HG02970 (cell line): ENCODE measurements at regions not wholly inside any gene's neighbourhood (a gene's known extent, or its start where the extent isn't known, plus 50 kb on each side); places are given as distances from the start of the nearest gene placed in this dataset.

Experiments
- ATAC-seq: cut with Tn5 transposase; IDR thresholded peaks from one replicate; pipeline ENCODE4 v1.9.1; 2021; ENCODE audit warnings: mild to moderate bottlenecking, moderate library complexity, moderate number of reproducible peaks; ENCODE audit not compliant: unreplicated experiment, low FRiP score

DNA sequence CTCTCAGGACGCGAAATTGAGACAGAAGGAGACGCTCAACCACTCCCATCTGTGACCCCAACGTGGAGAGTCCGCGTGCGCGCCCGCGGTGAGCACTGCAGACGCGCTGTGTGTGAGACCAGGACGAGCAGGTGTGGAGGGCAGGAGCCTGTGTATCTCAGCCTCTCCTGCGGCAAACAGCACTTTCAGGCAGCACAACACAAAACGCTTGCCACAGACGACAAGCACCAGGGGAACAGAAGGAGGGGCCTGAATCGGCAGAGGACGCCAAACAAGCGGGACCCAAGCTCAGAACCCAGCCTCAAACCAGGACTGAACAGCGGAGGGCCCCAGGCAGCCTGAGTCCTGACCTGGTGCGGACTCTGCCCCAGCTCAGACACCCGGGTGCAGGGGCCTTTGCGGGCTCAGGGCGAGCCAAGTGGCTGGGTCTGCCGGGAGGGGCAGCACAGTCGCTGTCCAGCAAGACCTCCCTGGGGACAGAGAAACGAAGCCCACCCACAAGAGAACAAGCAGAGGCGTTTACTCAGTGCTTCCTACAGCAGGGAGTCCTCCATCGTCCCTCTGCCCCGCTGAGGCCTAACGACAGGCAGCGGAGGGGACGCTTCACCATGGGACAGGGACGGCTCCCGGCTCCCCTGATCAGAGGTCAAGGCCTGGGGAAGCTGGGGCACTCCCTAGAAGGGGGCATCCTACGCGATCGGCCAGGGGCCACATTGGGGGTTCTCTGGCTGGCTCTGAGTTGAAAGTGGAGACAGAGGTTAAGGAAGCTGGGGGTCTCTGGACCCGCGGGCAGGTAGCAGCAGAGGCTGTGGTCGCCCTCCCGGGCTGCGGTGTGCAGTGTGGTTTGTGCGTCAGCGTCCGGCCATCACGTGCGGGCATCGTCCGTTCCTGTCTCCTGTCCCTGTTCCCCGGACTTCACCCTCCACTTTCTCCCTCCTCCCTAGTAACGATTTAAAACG, 560.8 kb downstream of the BRD1 start:
- ATAC-seq, result no peak

DNA sequence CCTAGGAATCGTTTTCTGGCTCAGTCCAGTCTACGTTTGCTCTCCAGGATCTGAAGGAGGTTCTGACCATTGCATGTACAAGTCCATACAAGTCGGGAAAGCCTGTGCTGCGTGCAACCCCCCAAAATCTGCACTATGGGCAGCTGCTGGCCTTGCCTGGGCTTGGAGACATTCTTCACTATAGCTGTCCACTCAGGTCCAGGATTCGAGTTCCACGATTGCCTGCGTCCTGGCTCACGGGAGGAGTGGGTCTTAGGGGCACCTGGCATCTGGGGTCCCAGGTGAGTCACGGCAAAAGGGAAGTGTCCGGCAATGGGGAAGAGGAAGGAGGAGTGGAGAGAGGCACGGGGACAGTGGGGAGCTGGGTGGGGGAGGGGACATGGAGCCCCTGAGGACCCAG, 563.0 kb downstream of the BRD1 start:
- no peak for ATAC-seq

DNA sequence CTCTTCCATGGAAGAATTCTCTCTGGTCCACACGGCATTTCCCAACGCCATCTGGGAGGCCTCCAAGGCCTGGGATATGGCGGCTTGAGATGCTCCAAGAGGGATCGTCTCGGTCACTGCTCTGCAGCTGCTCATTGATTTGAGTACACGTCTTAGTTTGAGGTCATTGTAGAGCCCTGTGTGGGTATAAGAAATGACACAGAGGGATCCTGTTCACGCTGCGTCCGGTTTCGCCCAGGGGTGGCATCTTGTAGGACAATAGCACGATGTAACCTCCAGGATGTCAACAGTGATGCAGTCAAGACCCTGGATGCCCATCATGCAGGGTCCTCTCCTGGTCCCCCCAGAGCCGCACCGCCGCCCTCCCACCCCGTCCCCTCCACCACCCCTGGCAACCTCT, 564.6 kb downstream of the BRD1 start:
- no peak for ATAC-seq

DNA sequence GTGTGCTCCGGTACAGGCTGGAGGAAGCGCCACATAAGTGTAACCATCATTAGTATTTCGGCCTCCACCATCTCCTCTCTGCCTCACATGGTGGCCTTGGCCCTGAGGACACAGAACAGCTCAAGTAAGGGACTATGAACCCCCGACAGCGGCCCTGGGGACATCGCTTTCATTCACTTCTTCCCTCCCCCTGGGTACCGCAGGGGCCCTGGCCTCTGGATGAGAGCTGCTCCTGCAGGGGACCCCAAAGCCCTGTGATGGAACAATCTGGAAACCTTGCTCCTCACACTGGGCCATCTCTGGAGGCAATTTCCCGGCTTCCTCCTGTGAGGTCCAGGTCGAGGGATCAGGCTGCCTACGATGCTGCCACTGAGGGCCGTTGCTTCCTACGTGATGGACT, 565.5 kb downstream of the BRD1 start:
- no peak for ATAC-seq

DNA sequence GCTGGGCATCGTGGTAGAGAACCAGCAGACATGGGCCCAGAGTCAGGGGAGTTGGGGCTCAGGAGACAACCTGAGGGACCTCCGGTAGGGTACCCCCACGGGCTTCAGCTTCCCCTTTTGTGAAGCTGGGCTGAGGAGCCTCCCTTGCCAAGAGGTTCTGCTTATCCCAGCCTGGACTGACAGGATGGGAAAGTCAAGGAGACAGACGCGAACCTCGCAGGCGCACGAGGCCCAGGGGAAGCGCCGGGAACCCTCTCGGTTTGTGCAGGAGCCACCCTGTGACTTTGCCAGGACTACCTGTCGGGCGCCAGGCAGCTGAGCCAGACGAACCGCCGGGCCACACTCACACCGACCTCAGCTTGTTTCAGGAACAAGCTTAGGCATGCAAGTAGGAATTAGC, 566.1 kb downstream of the BRD1 start:
- no peak for ATAC-seq

DNA sequence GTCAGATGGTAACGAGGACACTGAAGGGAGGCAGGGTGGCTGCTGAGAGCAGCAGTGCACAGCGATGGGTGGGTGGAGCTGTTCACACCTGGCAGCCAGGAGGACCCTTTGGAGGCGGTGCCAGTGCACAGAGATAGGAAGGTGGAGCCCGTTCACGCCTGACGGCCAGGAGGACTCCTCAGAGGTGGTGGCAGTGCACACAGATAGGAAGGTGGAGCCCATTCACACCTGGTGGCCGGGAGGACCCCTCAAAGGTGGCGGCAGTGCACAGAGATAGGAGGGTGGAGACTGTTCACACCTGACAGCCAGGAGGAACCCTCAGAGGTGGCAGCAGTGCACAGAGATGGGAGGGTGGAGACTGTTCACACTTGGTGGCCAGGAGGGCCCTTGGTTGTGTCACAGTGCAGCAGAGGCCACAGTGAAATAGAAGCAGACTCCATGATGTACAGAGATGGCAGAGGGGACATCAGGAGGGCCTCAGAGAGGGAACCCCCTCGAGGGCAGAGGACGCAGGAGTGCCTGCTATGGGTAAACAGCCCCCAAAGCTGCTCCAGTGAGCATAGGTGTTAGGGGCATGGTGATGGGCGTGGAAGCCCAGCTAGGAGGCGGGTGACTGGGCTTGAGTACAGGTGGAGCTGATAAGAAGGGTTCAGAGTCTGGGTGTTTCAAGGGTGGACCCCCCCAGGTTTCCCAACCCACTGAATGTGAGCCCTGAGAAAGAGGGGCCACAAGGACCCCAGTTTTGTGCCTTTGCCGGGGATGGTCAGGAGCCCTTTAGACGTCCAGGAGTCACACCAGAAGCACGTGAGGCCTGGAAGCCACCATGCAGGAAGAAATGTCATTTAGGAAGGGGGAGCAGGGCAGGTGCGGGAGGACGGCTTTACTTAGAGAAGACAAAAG, 566.7 kb downstream of the BRD1 start:
- no peak for ATAC-seq

DNA sequence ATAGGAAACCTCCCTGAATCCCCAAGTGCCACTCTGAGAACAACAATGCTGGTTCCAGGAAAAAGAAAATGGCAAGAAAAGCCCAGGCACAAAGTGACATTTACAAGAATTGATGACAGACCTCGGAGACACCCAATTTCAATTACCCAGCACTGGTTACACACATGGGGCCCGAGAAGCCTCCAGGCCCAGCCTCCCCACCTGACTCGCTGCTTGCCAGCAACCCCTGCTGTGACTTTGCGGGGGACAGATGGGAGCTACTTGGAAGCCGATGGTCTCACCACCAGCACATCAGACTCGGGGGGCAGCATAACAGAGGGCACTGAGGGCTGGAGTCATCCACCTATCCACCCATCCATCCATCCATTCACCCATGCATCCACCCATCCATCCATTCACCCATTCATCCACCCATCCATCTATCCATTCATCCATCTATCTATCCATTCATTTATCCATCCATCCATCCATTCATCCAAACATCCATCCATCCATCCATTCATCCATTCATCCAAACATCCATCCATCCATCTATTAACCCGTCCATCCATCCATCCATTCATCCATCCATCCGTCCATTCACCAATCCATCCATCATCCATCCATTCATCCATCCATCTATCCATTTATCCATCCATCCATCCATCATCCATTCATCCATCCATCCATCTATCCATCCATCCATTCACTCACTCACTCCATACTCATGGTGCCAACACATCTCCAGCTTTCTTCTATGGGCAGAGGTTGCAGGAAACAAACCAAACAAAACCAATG, 567.6 kb downstream of the BRD1 start:
- no peak for ATAC-seq

DNA sequence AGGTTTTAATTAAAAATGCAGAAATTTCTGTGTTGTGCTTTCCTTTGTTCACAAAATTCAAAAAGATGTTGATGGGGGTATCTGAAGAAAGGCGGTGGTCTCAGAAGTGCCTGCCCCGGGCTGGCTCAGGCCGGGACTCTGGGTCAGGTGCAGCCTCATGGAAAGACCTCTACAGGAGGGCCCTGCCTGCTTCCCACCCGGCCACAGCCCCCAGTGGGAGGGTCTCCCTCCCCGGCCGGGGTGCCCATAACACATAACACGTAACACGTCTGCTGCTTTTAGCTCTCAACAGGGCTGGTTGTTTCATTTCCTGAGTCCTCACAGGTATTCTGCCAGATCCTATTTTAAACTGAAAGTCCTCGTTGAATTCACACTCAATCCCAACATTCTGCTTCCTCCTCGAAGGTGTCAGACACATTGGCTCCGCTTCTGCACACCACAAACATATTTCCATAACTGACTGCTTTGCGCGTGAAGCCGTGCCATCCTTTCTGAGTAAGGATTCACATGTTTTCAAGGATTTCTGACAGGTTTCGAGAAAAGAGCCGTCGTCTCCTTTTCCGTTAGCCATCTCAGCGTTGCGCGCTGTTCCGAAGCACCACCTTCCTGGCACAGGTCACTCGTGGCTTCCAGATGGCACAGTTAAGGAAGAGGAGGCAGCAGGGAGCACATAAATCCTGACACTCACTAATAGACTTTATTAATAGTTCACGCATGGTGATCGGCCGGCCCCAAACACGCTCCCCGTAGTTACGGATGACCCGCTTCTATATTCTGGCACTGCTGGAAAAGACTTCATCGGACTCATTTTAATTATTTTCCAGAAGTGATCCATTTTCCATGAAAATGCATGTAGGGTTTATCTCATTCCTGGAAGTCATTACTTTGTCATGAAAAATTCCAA, 569.3 kb downstream of the BRD1 start:
- no peak for ATAC-seq

DNA sequence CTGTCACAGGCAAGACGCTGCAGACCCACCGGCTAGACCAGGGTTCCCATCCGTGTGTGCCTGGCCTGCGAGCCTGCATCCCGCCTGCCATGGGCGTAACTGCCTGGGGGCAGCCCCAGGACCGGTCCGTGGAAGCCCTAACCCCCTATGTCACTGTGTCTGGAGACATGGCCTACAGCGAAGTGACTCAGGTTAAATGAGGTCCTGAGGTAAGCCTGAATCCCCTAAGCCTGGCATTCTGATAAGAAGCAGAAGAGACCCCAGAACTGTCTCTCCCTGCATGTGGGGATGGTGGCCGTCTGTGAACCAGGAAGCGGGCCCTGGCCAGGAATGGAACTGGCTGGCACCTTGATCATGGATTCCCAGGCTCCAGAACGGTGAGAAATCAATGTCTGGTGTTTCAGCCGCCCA, 570.1 kb downstream of the BRD1 start:
- no peak for ATAC-seq

DNA sequence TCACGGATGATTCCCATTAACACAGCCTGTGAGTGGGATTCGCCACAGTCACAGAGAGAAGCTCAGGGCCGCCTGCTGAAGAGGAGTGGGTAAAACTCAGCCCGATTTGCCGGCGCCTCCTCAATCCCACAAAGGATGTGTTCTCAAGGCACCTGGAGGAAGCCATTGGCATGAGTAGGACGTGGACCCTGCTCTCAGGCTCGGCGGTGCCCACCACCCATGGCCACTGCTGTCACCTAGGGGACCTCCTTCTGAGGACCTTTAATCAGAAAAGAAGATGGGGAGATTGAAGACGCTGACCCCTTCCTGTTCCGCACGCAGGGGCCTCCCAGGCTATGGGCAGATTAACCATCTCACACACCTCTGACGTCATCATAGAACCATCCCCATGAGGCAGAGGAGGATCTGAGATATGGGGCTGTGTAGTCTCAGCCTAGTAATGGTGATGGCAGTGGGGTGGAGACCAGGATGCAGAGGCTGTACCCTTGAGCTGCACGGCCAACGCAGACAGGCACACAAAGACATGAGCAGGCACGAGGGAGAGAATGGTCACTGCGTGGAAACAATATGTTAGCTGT, 571.8 kb downstream of the BRD1 start:
- no peak for ATAC-seq

DNA sequence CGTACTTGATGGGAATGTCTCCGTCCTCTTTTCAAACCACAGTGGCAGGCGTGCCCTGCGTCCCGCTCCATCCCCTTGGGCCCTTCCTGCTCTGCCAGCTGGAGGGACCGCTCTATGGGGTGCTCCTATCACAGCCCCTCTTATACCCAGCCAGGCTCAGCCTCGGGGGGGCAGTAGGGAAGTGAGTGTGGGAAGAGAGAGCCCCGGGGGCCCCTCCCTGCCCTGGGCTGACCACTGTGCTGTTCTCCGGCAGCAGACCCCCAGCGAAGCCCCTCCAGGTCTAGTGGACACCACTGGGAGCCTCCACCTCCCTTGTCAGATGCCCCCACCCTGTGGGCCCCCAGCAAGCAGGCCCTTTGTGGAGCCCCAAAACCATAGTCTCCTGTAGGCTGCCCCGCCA, 572.5 kb downstream of the BRD1 start:
- ATAC-seq, result no peak

DNA sequence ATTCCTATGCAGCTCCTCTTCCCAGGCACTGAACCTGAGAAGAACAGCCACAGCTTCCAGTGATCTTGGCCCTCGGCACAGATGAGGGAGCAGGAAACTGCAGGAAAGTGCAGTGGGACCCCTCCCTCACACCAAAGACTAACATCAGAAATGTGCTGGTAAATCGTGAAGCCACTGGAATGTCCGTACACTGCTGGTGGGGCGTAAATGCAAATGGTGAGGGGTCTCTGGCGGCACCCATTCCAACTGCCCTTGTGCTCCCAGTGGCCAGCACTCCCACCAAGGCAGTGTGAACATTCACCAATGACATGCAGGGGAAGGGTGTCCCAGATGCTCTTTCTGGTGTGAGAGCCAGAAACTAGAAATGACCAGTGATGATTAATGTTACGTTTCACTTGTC, 574.0 kb downstream of the BRD1 start:
- no peak for ATAC-seq

DNA sequence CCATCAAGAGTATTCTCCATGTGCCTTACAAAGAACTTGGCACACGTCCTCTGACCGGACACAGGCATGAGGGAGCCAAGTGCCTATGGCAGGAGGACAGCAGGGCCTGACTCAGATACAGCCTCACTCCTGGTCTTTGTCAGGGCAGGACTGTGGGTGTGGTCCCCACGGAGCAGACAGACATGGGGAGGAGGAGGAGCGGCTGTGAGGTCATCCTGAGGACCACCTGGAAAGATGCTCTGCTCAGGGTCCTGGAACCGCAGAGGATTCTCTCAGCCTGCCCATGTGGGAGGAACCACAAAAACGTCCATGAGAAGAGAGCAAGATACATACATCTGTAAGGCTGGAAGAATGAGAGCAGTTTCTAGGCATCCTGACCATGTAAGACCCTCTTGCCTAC, 576.3 kb downstream of the BRD1 start:
- no peak for ATAC-seq

DNA sequence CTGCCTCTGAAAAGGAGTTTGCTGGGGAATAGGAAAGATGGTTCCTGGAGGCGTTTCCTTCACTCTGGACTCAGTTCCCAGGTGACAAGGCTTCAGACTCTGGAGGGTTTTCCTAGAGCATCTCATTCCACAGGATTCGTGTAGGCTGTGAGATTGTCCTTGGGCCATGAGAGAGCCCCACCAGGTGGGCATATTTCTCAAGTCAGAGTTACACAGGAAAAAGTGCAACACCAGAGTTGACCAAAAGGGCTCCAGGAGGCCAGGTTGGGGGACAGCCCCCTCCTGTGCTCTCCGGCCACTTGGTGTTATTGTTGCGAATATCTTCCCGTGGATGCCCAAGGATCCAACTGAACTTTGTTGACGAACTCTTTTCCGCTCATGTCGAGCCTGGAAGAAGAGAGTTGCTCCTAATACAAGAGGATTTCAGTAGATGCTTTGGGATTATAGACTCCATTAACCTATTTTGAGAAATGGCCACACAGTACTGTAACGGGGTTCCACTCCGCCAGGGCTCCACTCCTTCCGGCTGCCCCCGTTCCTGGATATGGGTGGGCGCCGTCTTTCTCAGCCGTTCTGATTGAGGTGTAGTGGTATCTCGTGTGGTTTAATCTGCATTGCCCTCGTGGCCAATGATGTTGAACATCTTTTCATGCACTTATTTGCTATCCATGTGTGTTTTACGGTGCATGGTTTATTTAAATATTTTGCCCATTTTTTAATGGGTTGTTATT, 580.3 kb downstream of the BRD1 start:
- ATAC-seq, result no peak

DNA sequence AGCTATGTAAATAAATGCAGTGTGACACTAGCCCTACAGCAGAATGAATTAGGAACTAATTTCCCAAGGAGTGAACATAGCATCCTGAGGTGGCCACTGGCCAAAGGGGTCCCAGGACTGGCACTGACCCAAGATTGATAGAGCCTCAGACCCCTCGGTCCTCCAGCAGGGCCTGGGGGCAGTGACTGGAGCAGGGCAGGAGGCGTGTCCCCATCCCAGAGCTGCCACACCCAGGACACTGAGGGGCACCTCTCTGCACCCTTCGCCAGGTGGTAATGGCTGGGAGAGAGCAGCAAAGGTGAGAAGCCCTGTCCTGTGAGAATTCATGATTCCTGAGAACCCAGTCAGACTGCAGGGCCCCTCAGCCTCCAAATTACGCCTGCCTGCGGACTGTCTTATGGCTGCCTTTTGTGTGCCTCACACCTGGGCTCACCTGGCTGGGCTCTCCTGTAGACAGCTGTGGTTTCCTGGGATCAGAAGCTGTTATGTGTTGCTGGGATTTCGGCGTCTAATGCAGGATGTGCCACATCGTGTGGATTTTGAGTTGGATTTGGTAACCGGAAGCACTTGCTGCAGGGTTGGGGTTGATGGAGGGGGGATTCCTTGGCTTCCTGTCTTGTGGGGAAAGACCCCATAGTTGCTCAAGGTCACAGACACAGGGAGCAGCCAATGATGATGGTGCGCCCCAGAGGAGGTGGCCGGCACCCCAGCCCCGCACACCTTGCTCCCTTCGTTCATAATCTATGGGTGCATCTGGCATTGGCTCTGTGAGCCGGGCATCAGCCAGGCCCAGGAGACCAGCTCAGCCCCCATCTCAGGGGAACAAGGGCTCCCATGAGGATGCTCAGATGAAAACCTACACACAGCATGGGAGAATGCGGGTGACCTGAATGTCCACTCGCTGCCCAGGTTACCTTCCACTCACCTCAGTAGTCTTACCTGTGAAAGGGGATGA, 582.9 kb downstream of the BRD1 start:
- ATAC-seq, result no peak

DNA sequence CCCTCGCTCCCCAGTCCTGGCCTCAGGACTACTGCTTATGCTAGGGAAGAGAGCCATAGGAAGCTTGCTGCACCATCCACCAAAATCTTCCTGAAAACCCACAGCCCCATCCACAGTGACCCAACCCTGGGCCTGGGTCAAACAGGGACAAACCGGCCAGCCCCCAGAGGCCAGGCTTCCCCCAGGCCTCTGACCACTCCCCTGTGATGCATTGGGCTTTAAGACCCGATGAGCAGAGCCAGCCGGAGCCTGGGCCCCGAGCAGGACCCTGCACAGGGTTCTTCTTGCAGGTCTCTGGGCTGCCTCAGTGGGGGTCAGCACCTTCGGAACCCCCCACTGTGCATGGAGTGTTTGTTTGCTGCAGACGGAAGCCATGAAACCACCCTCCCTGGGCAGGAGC, 583.7 kb downstream of the BRD1 start:
- no peak for ATAC-seq

DNA sequence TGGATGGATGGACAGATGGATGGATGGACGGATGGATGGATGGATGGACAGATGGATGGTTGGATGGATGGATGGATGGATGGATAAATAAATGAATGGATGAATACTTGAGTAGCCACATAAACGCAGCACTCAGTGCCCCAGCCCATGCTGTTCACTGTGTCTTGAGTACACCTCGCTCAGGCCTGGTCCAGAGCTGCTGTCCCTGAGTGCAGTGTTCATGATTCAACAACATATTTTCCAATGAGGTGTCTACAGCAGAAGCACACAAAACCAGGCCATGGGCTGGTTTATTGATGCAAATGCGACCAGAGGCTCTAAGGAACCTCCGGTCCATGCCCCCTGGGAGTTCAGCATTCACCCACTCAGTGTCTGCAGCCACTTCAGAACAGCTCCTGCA, 584.3 kb downstream of the BRD1 start:
- no peak for ATAC-seq

DNA sequence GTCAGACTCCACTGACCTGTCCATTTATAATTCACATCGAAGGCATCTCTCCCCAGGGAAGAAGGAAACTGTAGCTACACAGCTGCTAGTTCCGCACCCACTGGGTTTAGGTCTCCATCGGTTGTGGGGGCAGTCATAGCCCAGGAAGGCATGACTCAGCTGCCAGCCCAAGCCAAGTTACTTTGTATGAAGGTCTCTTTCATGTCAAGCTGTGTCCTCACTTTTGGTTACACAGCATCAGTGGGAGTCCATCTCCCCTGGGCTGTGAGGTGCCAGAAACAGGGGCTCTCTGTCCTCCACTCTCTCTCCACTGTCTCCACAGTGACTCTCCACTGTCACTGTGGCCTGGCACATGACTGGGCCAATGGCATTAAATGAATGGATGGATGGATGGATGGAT, 585.2 kb downstream of the BRD1 start:
- no peak for ATAC-seq
